ENCODE measurements at regions not wholly inside any gene's neighbourhood (a gene's known extent, or its start where the extent isn't known, plus 50 kb on each side); places are given as distances from the start of the nearest gene placed in this dataset.

- no peak for DNase-seq (ENCODE audit: low spot score)
- H3K9me3 Mint-ChIP-seq (ENCODE audit: low read depth), result peaks cover 24% of the 10 kb centered on the region
- no peak overlapping the region for H3K27ac Mint-ChIP-seq (ENCODE audit: unreplicated experiment)
- H3K4me3 Mint-ChIP-seq (ENCODE audit: unreplicated experiment), result no peak overlapping the region
- no peaks in the 10 kb centered on the region for H3K27me3 Mint-ChIP-seq (ENCODE audit: low read depth)
- H3K4me1 Mint-ChIP-seq (ENCODE audit: low read depth), result no peaks in the 10 kb centered on the region
- TF ChIP-seq, protein P1, sequence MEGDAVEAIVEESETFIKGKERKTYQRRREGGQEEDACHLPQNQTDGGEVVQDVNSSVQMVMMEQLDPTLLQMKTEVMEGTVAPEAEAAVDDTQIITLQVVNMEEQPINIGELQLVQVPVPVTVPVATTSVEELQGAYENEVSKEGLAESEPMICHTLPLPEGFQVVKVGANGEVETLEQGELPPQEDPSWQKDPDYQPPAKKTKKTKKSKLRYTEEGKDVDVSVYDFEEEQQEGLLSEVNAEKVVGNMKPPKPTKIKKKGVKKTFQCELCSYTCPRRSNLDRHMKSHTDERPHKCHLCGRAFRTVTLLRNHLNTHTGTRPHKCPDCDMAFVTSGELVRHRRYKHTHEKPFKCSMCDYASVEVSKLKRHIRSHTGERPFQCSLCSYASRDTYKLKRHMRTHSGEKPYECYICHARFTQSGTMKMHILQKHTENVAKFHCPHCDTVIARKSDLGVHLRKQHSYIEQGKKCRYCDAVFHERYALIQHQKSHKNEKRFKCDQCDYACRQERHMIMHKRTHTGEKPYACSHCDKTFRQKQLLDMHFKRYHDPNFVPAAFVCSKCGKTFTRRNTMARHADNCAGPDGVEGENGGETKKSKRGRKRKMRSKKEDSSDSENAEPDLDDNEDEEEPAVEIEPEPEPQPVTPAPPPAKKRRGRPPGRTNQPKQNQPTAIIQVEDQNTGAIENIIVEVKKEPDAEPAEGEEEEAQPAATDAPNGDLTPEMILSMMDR (IDR thresholded peaks at IDR 0.05), result no peak
- H3K36me3 Mint-ChIP-seq (ENCODE audit: low read depth), result no peaks in the 10 kb centered on the region
Measured at GRCh38 chrX:80207327-80207726, 192.8 kb downstream of the TBX22 start.

GRCh38 chrX:80216086-80216485, 201.5 kb downstream of the TBX22 start:
- DNase-seq (ENCODE audit: low spot score), result no peak
- Mint-ChIP-seq H3K36me3 (ENCODE audit: low read depth) (no peaks in the 10 kb centered on the region), H3K27me3 (ENCODE audit: low read depth) (no peaks in the 10 kb centered on the region), H3K27ac (ENCODE audit: unreplicated experiment) (no peak overlapping the region), H3K9me3 (ENCODE audit: low read depth) (peaks cover 38% of the 10 kb centered on the region), H3K4me1 (ENCODE audit: low read depth) (no peaks in the 10 kb centered on the region), H3K4me3 (ENCODE audit: unreplicated experiment) (no peak overlapping the region)
- TF ChIP-seq, protein P1 (IDR thresholded peaks at IDR 0.05), result no peak

DNA sequence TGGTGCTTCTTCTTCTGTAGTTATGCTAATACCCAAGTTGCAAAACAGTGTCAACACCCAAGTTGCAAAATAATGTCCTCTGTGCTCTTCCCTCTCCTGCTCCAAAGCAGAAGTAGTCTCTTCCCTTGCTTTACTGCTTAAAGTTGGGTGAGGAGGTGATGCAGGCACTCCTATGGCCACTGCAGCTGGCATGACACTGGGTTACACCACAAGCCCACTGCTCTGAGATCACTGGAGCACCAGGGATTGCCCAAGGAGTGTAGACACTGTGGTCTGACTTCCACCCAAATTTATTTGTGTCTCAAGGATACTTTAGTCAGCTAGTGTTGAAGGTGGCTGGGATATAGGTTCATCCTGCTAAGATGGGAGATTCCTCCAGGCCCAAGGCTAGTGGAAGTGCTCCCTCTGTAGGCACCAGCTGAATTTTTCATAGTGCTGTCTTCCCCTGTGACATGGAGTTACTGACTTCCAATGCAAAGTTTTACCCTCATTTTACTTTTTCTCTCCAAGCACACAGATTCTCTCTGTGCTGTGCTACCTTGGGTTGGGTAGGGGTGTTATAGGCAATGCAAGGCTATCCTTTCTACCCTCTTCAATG, 196.2 kb upstream of the TENT5D start:
- H3K27ac Mint-ChIP-seq (ENCODE audit: unreplicated experiment), result no peak overlapping the region
- no peaks in the 10 kb centered on the region for H3K36me3 Mint-ChIP-seq (ENCODE audit: low read depth)
- no peak for DNase-seq (ENCODE audit: low spot score)
- TF ChIP-seq, protein P1 (IDR thresholded peaks at IDR 0.05), result no peak
- H3K9me3 Mint-ChIP-seq (ENCODE audit: low read depth), result peaks cover 55% of the 10 kb centered on the region
- no peaks in the 10 kb centered on the region for H3K4me1 Mint-ChIP-seq (ENCODE audit: low read depth)
- H3K4me3 Mint-ChIP-seq (ENCODE audit: unreplicated experiment), result no peak overlapping the region
- no peaks in the 10 kb centered on the region for H3K27me3 Mint-ChIP-seq (ENCODE audit: low read depth)

- Mint-ChIP-seq H3K27ac (ENCODE audit: unreplicated experiment) (no peak overlapping the region), H3K36me3 (ENCODE audit: low read depth) (no peaks in the 10 kb centered on the region), H3K4me3 (ENCODE audit: unreplicated experiment) (no peak overlapping the region), H3K9me3 (ENCODE audit: low read depth) (peaks cover 30% of the 10 kb centered on the region), H3K27me3 (ENCODE audit: low read depth) (no peaks in the 10 kb centered on the region), H3K4me1 (ENCODE audit: low read depth) (no peaks in the 10 kb centered on the region)
- TF ChIP-seq, protein P1 (IDR thresholded peaks at IDR 0.05), result no peak
- DNase-seq (ENCODE audit: low spot score), result no peak
Measured at GRCh38 chrX:80229626-80230025, 190.6 kb upstream of the TENT5D start.

DNA sequence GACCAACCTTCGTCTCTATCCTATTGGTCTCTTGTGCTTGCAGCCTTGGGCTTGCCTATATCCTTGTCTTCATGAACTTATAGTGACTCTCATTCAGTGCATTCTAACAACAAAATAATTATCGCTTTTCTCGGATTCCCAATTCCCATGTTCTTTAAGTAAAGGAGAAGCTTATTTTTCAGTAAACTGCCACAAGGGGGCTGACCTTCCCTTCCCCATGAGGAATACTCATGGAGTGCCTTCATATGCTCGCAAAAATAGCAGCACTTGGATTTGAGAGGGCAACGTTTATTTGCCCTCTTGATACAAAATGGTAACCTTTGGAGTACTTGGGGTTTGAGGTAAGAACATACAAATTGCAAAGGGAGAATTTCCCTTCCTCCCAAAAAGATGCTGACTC, 183.2 kb upstream of the TENT5D start:
- Mint-ChIP-seq H3K4me1 (ENCODE audit: low read depth) (no peaks in the 10 kb centered on the region), H3K4me3 (ENCODE audit: unreplicated experiment) (no peak overlapping the region), H3K27ac (ENCODE audit: unreplicated experiment) (no peak overlapping the region), H3K36me3 (ENCODE audit: low read depth) (no peaks in the 10 kb centered on the region), H3K9me3 (ENCODE audit: low read depth) (peaks cover 23% of the 10 kb centered on the region), H3K27me3 (ENCODE audit: low read depth) (no peaks in the 10 kb centered on the region)
- TF ChIP-seq, protein P1 (IDR thresholded peaks at IDR 0.05), result no peak
- no peak for DNase-seq (ENCODE audit: low spot score)
